VCaP (cell line): ENCODE measurements at regions not wholly inside any gene's neighbourhood (a gene's known extent, or its start where the extent isn't known, plus 50 kb on each side); places are given as distances from the start of the nearest gene placed in this dataset.

Experiments used
- H3K27ac ChIP-seq: fragments of 450-650 bp; 2 replicates; pipeline ENCODE4 v1.5.1; 2017
- TF ChIP-seq, protein P1 (sequence below): fragments of 450-650 bp; conservative IDR thresholded peaks from 2 replicates; pipeline ENCODE4 v1.5.1; 2017; ENCODE audit warnings: mild to moderate bottlenecking, moderate library complexity

DNA sequence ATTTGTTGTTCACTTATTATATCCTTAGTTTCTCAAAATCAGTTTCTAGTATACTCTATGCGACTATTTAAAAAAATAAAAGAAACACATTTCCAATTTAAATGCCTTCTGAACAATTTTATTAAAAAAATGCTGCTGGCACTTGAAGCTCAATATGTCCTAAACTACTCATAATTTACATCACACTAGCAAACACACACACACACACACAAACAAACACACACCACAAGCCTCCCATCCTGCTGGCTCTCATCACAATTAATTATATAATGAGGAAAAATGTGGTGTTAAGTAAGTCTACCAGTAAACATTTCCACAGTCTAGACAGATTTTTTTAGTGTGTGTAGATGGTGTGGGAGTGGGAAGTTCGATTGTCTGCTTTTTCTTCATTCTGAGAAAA, 350.3 kb downstream of the AASDHPPT start:
- no peak overlapping the region for H3K27ac ChIP-seq
- TF ChIP-seq, protein P1, sequence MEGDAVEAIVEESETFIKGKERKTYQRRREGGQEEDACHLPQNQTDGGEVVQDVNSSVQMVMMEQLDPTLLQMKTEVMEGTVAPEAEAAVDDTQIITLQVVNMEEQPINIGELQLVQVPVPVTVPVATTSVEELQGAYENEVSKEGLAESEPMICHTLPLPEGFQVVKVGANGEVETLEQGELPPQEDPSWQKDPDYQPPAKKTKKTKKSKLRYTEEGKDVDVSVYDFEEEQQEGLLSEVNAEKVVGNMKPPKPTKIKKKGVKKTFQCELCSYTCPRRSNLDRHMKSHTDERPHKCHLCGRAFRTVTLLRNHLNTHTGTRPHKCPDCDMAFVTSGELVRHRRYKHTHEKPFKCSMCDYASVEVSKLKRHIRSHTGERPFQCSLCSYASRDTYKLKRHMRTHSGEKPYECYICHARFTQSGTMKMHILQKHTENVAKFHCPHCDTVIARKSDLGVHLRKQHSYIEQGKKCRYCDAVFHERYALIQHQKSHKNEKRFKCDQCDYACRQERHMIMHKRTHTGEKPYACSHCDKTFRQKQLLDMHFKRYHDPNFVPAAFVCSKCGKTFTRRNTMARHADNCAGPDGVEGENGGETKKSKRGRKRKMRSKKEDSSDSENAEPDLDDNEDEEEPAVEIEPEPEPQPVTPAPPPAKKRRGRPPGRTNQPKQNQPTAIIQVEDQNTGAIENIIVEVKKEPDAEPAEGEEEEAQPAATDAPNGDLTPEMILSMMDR: no peak

DNA sequence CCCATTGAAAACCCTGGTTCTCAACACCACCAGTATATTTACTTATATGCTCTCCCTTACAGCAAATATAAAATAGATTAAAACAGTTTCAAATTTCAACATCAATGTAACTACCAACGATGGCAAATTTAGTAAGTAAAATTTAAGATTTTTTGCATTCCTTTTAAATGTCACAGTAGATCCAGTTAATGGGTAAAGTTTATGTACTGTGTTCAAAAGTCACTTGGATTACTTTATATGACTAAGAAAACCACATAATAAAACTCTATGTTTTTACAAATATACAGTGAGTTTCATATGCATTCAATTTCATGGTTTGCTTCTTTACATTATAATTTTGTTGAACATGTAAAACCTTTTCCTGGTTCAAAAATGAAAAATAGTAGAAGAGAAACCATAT, 364.6 kb downstream of the AASDHPPT start:
- no peak overlapping the region for H3K27ac ChIP-seq
- TF ChIP-seq, protein P1: no peak

DNA sequence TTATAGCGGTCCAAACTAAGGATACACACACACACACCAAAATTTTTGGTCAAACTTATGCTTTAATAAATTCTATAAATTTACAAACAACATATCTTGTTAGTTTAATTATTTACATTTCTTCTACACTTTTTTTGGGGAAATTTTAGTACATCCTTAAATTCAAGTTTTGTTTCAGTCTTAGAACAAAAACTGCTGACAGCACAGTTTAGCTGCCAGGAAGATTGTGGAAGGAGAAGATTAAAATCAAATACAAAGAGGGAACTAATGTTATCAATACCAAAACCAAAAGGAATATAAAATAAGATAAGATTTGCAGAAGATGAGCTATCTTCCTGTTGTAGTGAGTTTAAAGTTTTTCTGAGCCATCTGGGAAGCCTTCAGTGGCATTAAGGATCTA, 368.8 kb downstream of the AASDHPPT start:
- H3K27ac ChIP-seq: no peak overlapping the region
- TF ChIP-seq, protein P1: no peak

DNA sequence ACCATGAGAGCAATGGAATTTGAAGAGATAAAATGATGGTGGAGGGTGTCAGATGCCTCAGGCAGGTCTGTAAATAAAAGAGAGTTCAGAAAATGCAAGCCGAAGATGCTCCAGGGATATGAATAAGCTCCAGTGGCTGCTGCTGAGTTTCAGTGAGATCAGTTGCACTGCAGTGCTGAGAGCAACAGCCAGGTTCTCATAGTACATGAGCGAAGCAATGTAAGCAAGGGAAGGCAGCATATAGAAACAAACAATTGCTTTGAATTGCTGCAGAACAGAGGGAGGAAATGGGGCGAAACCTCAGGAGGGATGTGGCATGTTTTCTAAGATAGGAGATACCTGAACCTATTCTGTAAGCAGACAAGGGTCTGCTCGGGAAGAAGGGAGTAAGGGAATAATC, 369.5 kb downstream of the AASDHPPT start:
- H3K27ac ChIP-seq: no peak overlapping the region
- TF ChIP-seq, protein P1: no peak

DNA sequence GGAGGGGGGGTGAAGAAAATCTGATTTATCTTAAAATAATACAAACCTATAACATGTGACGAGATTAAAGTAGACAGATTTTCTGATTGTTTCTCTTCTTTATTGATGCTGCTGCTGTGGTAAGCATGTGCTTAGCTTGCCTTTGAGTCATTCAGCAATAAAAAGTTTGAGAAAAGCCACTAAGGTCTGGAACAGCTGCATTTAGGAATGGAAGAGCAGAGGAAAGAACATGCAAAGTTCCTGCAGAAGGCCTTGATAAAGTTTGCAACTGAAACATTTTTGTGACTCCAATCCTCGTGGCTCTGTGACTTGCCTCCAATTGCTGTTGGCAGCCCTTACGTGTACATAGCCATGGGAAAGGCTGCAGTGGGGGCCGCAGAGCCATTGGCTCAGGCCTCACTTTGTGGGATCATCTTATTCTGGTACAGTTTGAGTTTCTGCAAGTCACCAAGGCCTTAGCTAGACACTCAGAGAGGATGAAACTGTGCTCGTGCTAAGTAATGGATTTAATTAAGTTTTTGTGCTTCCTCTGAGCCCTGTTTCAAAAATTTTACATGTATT, 370.2 kb downstream of the AASDHPPT start:
- TF ChIP-seq, protein P1: no peak
- no peak overlapping the region for H3K27ac ChIP-seq

DNA sequence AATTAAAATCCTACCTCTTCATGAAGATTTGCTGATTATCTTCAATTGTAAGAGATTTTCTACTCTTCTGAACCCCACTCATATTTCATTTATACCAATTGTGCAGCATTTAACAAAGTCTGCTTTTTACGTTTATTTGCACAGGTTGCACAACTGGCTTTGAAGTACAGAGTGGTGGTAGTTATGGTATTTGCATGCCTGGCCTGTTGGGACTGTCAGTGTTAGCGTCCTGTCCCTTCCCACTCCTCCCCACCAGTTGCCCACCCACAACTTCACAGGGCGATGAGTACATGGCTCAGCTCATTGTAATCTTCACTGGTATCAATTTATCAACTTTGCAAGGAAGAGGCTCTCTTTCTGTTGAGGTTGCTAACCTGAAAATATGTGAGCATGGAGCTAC, 372.3 kb downstream of the AASDHPPT start:
- TF ChIP-seq, protein P1: no peak
- no peak overlapping the region for H3K27ac ChIP-seq

DNA sequence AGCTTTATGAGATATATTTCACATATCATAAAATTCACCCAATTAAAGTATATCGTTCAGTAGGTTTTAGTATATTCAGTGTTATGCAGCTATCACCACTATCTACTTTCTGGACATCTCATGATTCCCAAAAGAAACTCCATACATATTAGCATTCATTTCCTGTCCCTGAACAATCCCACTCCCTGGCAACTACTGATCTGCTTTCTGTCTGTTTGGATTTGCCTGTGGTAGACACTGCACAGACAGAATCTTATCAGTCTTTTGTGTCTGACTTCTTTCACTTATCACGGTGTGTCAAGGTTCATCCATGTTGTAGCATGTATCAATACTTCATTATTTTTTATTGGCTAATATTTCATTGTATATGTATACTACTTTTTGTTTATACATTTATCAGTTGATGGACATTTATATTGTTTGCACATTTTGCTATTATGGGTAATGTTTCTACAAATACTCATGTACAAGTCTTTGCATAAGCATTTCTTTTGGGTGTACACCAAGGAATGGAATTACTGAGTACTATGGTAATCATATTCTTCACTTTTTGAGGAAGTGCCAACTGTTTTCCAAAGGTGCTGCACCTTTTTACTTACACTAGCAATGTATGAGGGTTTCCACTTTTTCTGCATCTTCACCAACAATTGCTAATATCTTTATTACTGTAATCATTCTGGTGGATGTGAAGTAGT, 373.9 kb downstream of the AASDHPPT start:
- TF ChIP-seq, protein P1: no peak
- H3K27ac ChIP-seq: no peak overlapping the region
